Trophoblast cell (in vitro differentiated cells and primary cell): ENCODE measurements at regions not wholly inside any gene's neighbourhood (a gene's known extent, or its start where the extent isn't known, plus 50 kb on each side); places are given as distances from the start of the nearest gene placed in this dataset.

Experiments
- DNase-seq, 2 donors: peaks; one replicate each; pipeline ENCODE4 v3.0.0-alpha.2; 2016
- H2AFZ ChIP-seq: 2 replicates; pipeline ENCODE4 v1.6.1; 2013; ENCODE audit warnings: low read length, moderate library complexity, mild to moderate bottlenecking; ENCODE audit not compliant: insufficient read depth, poor library complexity
- H2AK5ac ChIP-seq: 2 replicates; pipeline ENCODE4 v1.6.1; 2013; ENCODE audit warnings: mild to moderate bottlenecking, low read length
- H2BK120ac ChIP-seq: 2 replicates; pipeline ENCODE4 v1.6.1; 2013; ENCODE audit warnings: low read length, mild to moderate bottlenecking, moderate library complexity; ENCODE audit not compliant: insufficient read depth, poor library complexity
- H2BK12ac ChIP-seq: 2 replicates; pipeline ENCODE4 v1.6.1; 2013; ENCODE audit warnings: mild to moderate bottlenecking, low read length, moderate library complexity
- H2BK5ac ChIP-seq: 2 replicates; pipeline ENCODE4 v1.6.1; 2013; ENCODE audit warnings: low read length, low read depth, moderate library complexity, mild to moderate bottlenecking; ENCODE audit not compliant: poor library complexity
- H3K14ac ChIP-seq: 2 replicates; pipeline ENCODE4 v1.6.1; 2013; ENCODE audit warnings: mild to moderate bottlenecking, low read length
- H3K18ac ChIP-seq: 2 replicates; pipeline ENCODE4 v1.6.1; 2013; ENCODE audit warnings: mild to moderate bottlenecking, low read length
- H3K23ac ChIP-seq: 2 replicates; pipeline ENCODE4 v1.6.1; 2013; ENCODE audit warnings: low read length
- H3K27ac ChIP-seq: 2 replicates; pipeline ENCODE4 v1.5.1; 2013; ENCODE audit warnings: low read depth, mild to moderate bottlenecking, inconsistent platforms, low read length, moderate library complexity
- H3K27me3 ChIP-seq: 2 replicates; pipeline ENCODE4 v1.6.1; 2013; ENCODE audit warnings: inconsistent platforms, mild to moderate bottlenecking, low read length, moderate library complexity; ENCODE audit not compliant: insufficient read depth
- H3K36me3 ChIP-seq, 2 experiments: 1 replicate in 1 of 2; 2 replicates in 1 of 2; pipeline ENCODE4 v1.6.1; 2013; ENCODE audit warnings: low read length in 2 of 2, mild to moderate bottlenecking in 2 of 2, moderate library complexity in 1 of 2; ENCODE audit not compliant: insufficient read depth in 2 of 2, control insufficient read depth in 1 of 2
- H3K4ac ChIP-seq: 2 replicates; pipeline ENCODE4 v1.6.1; 2013; ENCODE audit warnings: low read depth, mild to moderate bottlenecking, low read length, moderate library complexity
- H3K4me1 ChIP-seq, 2 experiments: 1 replicate in 1 of 2; 2 replicates in 1 of 2; pipeline ENCODE4 v1.6.1; 2013; ENCODE audit warnings: low read length in 2 of 2, mild to moderate bottlenecking in 2 of 2, moderate library complexity in 1 of 2; ENCODE audit not compliant: insufficient read depth in 2 of 2, control insufficient read depth in 1 of 2
- H3K4me2 ChIP-seq: 2 replicates; pipeline ENCODE4 v1.6.1; 2013; ENCODE audit warnings: inconsistent platforms, mild to moderate bottlenecking, low read length, moderate library complexity
- H3K4me3 ChIP-seq: 2 replicates; pipeline ENCODE4 v1.5.1; 2013; ENCODE audit warnings: mild to moderate bottlenecking, low read depth, low read length, inconsistent platforms
- H3K79me1 ChIP-seq: one replicate; pipeline ENCODE4 v1.6.1; 2013; ENCODE audit warnings: low read length
- H3K79me2 ChIP-seq: 2 replicates; pipeline ENCODE4 v1.6.1; 2013; ENCODE audit warnings: low read length, mild to moderate bottlenecking; ENCODE audit not compliant: control insufficient read depth, insufficient read depth, poor library complexity
- H3K9ac ChIP-seq: 2 replicates; pipeline ENCODE4 v1.6.1; 2013; ENCODE audit warnings: mild to moderate bottlenecking, low read length
- H3K9me3 ChIP-seq: 2 replicates; pipeline ENCODE4 v1.6.1; 2013; ENCODE audit warnings: low read depth, mild to moderate bottlenecking, control low read depth, inconsistent platforms, low read length; ENCODE audit not compliant: insufficient read depth
- H4K12ac ChIP-seq: 2 replicates; pipeline ENCODE4 v1.6.1; 2013; ENCODE audit warnings: low read depth, mild to moderate bottlenecking, low read length, moderate library complexity
- H4K8ac ChIP-seq: 2 replicates; pipeline ENCODE4 v1.6.1; 2013; ENCODE audit warnings: low read depth, mild to moderate bottlenecking, low read length, moderate library complexity
- H4K91ac ChIP-seq: one replicate; pipeline ENCODE4 v1.6.1; 2013; ENCODE audit warnings: low read depth, mild to moderate bottlenecking, low read length, moderate library complexity
- WGBS: extraction: QIAGEN DNeasy Blood & Tissue Kit; methylation state at CpG from one replicate; pipeline ENCODE4 v1.1.7; 2013; ENCODE audit warnings: missing lambda C conversion rate; ENCODE audit not compliant: insufficient read length, insufficient coverage; ENCODE audit errors: extremely low coverage; 5-methylcytosine and 5-hydroxymethylcytosine counted together

- no peaks in the 10 kb centered on the region for H3K27me3 ChIP-seq
- H3K36me3 ChIP-seq: no peaks in the 10 kb centered on the region
- no peak overlapping the region for H3K27ac ChIP-seq
- H2AFZ ChIP-seq: no peak overlapping the region
- no peak overlapping the region for H2BK120ac ChIP-seq
- no peak overlapping the region for H3K9ac ChIP-seq
- H3K4me3 ChIP-seq: no peak overlapping the region
- no CpG with 5 or more reads among the region's 2 CpGs for WGBS
- no peaks in the 10 kb centered on the region for H3K9me3 ChIP-seq
- H3K79me2 ChIP-seq: no peaks in the 10 kb centered on the region
- H3K4me1 ChIP-seq: peaks cover 0 to 3% of the 10 kb centered on the region in 2 experiments
- no peak overlapping the region for H4K8ac ChIP-seq
- H2BK5ac ChIP-seq: no peak overlapping the region
- no peak overlapping the region for H4K91ac ChIP-seq
- no peaks in the 10 kb centered on the region for H3K79me1 ChIP-seq
- no peak overlapping the region for H2BK12ac ChIP-seq
- H3K14ac ChIP-seq: no peak overlapping the region
- no peak for DNase-seq
- no peak overlapping the region for H3K4ac ChIP-seq
- H3K4me2 ChIP-seq: no peak overlapping the region
- H3K23ac ChIP-seq: no peak overlapping the region
- no peak overlapping the region for H2AK5ac ChIP-seq
- H4K12ac ChIP-seq: no peak overlapping the region
- no peak overlapping the region for H3K18ac ChIP-seq
These were observed 626.5 kb downstream of the QKI start for GRCh38 chr6:164040994-164041393.

- no peak overlapping the region for H3K27ac ChIP-seq
- H4K91ac ChIP-seq: no peak overlapping the region
- H3K18ac ChIP-seq: no peak overlapping the region
- DNase-seq: peak; percentile 86 to 89
- H3K9me3 ChIP-seq: no peaks in the 10 kb centered on the region
- H3K4me1 ChIP-seq: peaks cover 0 to 3% of the 10 kb centered on the region in 2 experiments
- WGBS: no CpG with 5 or more reads among the region's 19 CpGs
- H3K4ac ChIP-seq: no peak overlapping the region
- H3K4me3 ChIP-seq: no peak overlapping the region
- H2AFZ ChIP-seq: no peak overlapping the region
- no peak overlapping the region for H4K8ac ChIP-seq
- H2BK12ac ChIP-seq: no peak overlapping the region
- no peak overlapping the region for H3K23ac ChIP-seq
- no peaks in the 10 kb centered on the region for H3K79me1 ChIP-seq
- H3K79me2 ChIP-seq: no peaks in the 10 kb centered on the region
- H3K9ac ChIP-seq: no peak overlapping the region
- no peak overlapping the region for H2BK120ac ChIP-seq
- H2AK5ac ChIP-seq: no peak overlapping the region
- no peak overlapping the region for H3K14ac ChIP-seq
- H3K36me3 ChIP-seq: no peaks in the 10 kb centered on the region
- no peak overlapping the region for H3K4me2 ChIP-seq
- H3K27me3 ChIP-seq: no peaks in the 10 kb centered on the region
- no peak overlapping the region for H4K12ac ChIP-seq
- no peak overlapping the region for H2BK5ac ChIP-seq
These were observed 625.4 kb downstream of the QKI start for GRCh38 chr6:164039954-164040375.

GRCh38 chr6:164037171-164037870 lies 622.8 kb downstream of the QKI start:
- DNase-seq: no peak
- H3K14ac ChIP-seq: no peak overlapping the region
- H3K4me1 ChIP-seq: peaks cover 0 to 3% of the 10 kb centered on the region in 2 experiments
- H2BK120ac ChIP-seq: no peak overlapping the region
- H2BK12ac ChIP-seq: no peak overlapping the region
- H2BK5ac ChIP-seq: no peak overlapping the region
- no peak overlapping the region for H2AFZ ChIP-seq
- no peak overlapping the region for H4K12ac ChIP-seq
- no peaks in the 10 kb centered on the region for H3K27me3 ChIP-seq
- no peak overlapping the region for H3K18ac ChIP-seq
- no peak overlapping the region for H3K4ac ChIP-seq
- no peak overlapping the region for H4K91ac ChIP-seq
- H3K27ac ChIP-seq: no peak overlapping the region
- no peak overlapping the region for H3K9ac ChIP-seq
- H3K36me3 ChIP-seq: no peaks in the 10 kb centered on the region
- H3K79me1 ChIP-seq: no peaks in the 10 kb centered on the region
- no peaks in the 10 kb centered on the region for H3K79me2 ChIP-seq
- no peak overlapping the region for H2AK5ac ChIP-seq
- no peak overlapping the region for H3K23ac ChIP-seq
- no peak overlapping the region for H3K4me2 ChIP-seq
- no CpG with 5 or more reads among the region's 10 CpGs for WGBS
- no peaks in the 10 kb centered on the region for H3K9me3 ChIP-seq
- no peak overlapping the region for H4K8ac ChIP-seq
- no peak overlapping the region for H3K4me3 ChIP-seq

GRCh38 chr6:164035900-164036485 lies 621.5 kb downstream of the QKI start:
- Histone ChIP-seq H2BK120ac (no peak overlapping the region), H2AK5ac (no peak overlapping the region), H3K9me3 (no peaks in the 10 kb centered on the region), H3K9ac (no peak overlapping the region), H3K4me1 (peaks cover 0 to 3% of the 10 kb centered on the region in 2 experiments), H4K12ac (no peak overlapping the region), H3K79me2 (no peaks in the 10 kb centered on the region), H3K79me1 (no peaks in the 10 kb centered on the region), H2BK5ac (no peak overlapping the region), H3K14ac (no peak overlapping the region), H2BK12ac (no peak overlapping the region), H3K27me3 (no peaks in the 10 kb centered on the region), H4K8ac (peak overlapping the region; percentile 7), H3K23ac (no peak overlapping the region), H4K91ac (no peak overlapping the region), H3K4ac (no peak overlapping the region), H3K36me3 (no peaks in the 10 kb centered on the region), H3K4me3 (no peak overlapping the region), H3K27ac (no peak overlapping the region), H3K4me2 (no peak overlapping the region), H3K18ac (no peak overlapping the region), H2AFZ (no peak overlapping the region)
- peak in 1 of 2 donors; percentile 30 for DNase-seq
- no CpG with 5 or more reads among the region's 6 CpGs for WGBS
